ENCODE measurements at regions not wholly inside any gene's neighbourhood (a gene's known extent, or its start where the extent isn't known, plus 50 kb on each side); places are given as distances from the start of the nearest gene placed in this dataset.
"Not testable (repeated sequence)": the region's sequence is repeated elsewhere in the genome, so short reads cannot be mapped to it uniquely, and the experiment has no call there.

DNA sequence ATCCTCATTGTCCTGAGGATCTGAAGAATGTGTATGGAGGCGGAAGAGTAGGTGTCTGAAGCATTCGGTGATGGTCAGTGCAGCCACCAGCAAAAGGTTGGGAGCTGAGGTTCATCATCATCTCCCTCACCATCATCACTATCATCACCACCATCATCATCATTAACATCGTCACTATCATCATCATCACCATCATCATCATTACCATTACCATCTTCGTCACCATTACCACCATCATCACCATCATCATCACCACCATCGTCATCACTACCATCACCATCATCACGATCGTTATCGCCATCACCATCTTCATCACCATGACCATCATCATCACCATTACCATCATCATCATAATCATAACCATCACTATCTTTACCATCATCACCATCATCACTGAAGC, 90.8 kb upstream of the TMEM132D start:
- Mint-ChIP-seq H3K9me3 (peaks cover 13% of the 10 kb centered on the region), H3K27me3 (ENCODE audit: low read depth, poor library complexity) (peaks cover 23% of the 10 kb centered on the region), H3K36me3 (ENCODE audit: low read depth) (no peaks in the 10 kb centered on the region), H3K27ac (peak overlapping the region; percentile 0), H3K4me1 (no peaks in the 10 kb centered on the region), H3K4me3 (no peak overlapping the region)
- no peak for DNase-seq
- TF ChIP-seq, protein P1, sequence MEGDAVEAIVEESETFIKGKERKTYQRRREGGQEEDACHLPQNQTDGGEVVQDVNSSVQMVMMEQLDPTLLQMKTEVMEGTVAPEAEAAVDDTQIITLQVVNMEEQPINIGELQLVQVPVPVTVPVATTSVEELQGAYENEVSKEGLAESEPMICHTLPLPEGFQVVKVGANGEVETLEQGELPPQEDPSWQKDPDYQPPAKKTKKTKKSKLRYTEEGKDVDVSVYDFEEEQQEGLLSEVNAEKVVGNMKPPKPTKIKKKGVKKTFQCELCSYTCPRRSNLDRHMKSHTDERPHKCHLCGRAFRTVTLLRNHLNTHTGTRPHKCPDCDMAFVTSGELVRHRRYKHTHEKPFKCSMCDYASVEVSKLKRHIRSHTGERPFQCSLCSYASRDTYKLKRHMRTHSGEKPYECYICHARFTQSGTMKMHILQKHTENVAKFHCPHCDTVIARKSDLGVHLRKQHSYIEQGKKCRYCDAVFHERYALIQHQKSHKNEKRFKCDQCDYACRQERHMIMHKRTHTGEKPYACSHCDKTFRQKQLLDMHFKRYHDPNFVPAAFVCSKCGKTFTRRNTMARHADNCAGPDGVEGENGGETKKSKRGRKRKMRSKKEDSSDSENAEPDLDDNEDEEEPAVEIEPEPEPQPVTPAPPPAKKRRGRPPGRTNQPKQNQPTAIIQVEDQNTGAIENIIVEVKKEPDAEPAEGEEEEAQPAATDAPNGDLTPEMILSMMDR (IDR thresholded peaks at IDR 0.05), result no peak

DNA sequence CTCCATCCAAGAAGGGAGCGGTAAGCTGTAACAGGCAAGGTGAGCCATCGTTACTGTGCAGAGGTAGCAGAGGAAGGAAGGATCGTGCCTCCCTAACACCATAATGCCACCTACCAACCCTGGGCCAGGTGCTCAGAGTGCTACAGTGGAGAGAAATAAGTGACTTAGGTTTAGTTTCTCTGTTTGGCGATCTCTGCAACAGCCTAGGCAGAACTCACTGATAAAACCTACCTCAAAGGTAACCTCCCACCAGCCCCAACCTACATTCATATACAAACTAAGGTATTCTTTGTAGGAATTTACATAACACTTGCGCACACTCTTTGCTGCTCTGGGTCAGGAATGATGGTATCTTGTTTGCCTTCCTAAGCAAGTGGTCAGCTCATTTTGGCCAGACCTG, 93.4 kb upstream of the TMEM132D start:
- Mint-ChIP-seq H3K4me1 (no peaks in the 10 kb centered on the region), H3K9me3 (peaks cover 6% of the 10 kb centered on the region), H3K27ac (no peak overlapping the region), H3K4me3 (no peak overlapping the region), H3K36me3 (ENCODE audit: low read depth) (no peaks in the 10 kb centered on the region), H3K27me3 (ENCODE audit: low read depth, poor library complexity) (peaks cover 34% of the 10 kb centered on the region)
- TF ChIP-seq, protein P1 (IDR thresholded peaks at IDR 0.05), result no peak
- DNase-seq, result no peak

DNA sequence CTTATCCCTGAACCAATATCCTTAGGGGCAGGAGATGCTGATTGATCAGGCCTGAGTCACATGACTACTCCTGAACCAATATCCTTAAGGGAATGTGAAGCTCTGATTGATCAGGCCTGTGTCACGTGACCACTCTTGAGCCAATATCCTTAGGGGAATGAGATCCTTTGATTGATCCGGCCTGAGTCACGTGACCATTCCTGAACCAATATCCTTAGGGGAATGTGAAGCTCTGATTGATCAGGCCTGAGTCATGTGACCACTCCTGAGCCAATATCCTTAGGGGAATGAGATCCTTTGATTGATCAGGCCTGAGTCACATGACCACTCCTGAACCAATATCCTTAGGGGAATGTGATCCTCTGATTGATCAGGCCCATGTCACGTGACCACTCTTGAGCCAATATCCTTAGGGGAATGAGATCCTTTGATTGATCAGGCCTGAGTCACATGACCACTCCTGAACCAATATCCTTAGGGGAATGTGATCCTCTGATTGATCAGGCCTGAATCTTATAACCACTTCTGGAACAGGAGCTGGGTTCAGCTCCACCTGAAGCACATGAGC, 100.6 kb upstream of the TMEM132D start:
- not testable (repeated sequence) for H3K27ac Mint-ChIP-seq; DNase-seq; H3K9me3 Mint-ChIP-seq; H3K36me3 Mint-ChIP-seq (ENCODE audit: low read depth); H3K4me3 Mint-ChIP-seq; H3K4me1 Mint-ChIP-seq
- H3K27me3 Mint-ChIP-seq (ENCODE audit: low read depth, poor library complexity), result peaks cover 33% of the 10 kb centered on the region

DNA sequence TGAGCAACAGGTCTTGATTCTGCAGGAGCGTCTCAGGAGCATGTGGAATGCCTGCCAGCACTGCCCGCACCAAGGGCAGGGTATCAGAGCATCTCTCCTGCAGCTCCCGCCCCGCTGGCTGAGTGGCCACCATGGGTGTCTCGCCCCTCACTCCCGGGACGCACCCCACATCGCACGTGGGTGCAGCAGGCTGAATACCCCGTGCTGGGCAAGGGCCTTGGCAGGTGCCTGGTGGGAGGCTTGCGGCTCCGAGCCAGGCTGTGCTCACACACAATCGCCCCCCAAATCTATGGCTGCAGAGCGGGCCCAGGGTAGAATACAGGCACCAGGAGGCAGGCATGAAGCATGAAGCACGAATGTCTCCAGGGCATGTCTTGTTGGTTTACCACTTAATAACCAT, 103.9 kb upstream of the TMEM132D start:
- Mint-ChIP-seq H3K36me3 (ENCODE audit: low read depth) (no peaks in the 10 kb centered on the region), H3K27ac (no peak overlapping the region), H3K4me3 (no peak overlapping the region), H3K4me1 (peaks cover 20% of the 10 kb centered on the region), H3K9me3 (no peaks in the 10 kb centered on the region), H3K27me3 (ENCODE audit: low read depth, poor library complexity) (peaks cover 27% of the 10 kb centered on the region)
- DNase-seq, result no peak
- TF ChIP-seq, protein P1 (IDR thresholded peaks at IDR 0.05), result no peak

DNA sequence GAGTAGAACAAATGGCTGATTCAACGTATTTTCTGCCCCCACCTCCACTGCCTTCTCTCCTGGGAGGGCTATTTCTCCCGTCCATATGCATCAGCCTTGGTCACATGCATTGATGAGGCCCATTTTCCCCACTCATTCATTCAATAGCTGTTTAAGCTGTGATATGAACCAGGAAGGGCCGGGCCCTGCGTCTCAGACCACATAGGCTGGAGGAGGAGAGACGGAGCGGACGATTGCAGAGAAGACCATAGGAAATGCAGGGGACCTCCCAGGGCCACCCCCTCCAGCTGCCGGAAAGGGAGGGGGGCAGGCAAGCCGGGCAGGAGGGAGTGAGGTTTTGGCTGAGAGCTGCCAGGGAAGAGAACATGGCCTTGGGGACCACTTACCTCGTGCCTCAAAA, 104.4 kb upstream of the TMEM132D start:
- Mint-ChIP-seq H3K4me1 (peaks cover 20% of the 10 kb centered on the region), H3K27me3 (ENCODE audit: low read depth, poor library complexity) (peaks cover 24% of the 10 kb centered on the region), H3K9me3 (no peaks in the 10 kb centered on the region), H3K27ac (no peak overlapping the region), H3K4me3 (no peak overlapping the region), H3K36me3 (ENCODE audit: low read depth) (no peaks in the 10 kb centered on the region)
- TF ChIP-seq, protein P1 (IDR thresholded peaks at IDR 0.05), result no peak
- DNase-seq, result no peak

DNA sequence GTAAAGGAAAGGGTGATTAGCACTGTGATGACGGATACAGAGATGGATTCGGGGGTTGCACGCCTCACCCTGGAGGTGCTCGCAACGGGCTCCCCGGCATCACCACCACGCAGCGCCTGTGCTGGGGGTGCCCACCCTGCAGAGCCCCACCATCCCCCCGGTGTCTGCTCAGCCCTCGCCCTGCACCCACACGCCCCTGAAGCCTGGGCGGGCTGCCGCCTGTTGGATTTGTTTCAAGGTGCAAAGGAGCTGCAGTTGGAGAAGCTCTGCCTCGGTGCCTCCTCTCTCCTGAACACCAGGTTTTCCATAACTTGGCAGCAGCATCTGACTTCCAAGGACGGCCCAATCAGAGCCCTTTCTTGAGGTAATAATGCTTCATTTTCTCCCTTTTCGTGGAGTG, 106.1 kb upstream of the TMEM132D start:
- Mint-ChIP-seq H3K4me1 (peaks cover 20% of the 10 kb centered on the region), H3K27ac (no peak overlapping the region), H3K36me3 (ENCODE audit: low read depth) (no peaks in the 10 kb centered on the region), H3K4me3 (no peak overlapping the region), H3K9me3 (no peaks in the 10 kb centered on the region), H3K27me3 (ENCODE audit: low read depth, poor library complexity) (peaks cover 20% of the 10 kb centered on the region)
- no peak for DNase-seq
- TF ChIP-seq, protein P1 (IDR thresholded peaks at IDR 0.05), result no peak

Measured in nephron progenitor cell (in vitro differentiated cells).